Activated B cell treated with CpG ODN at 0.5 μM for 24 hours (primary cell): ENCODE measurements at regions not wholly inside any gene's neighbourhood (a gene's known extent, or its start where the extent isn't known, plus 50 kb on each side); places are given as distances from the start of the nearest gene placed in this dataset.

ENCODE experiments used
- ATAC-seq: fragments of 200-7000 bp; cut with Tn5 transposase; one replicate; pipeline ENCODE4 v1.10.0; 2021; ENCODE audit warnings: low read depth, mild to moderate bottlenecking, moderate library complexity
- CTCF ChIA-PET: fragments of 350-600 bp; sonication (Branson Sonifier 250); formaldehyde crosslinking; loops from one replicate; lab custom pipeline; 2021; ENCODE audit warnings: antibody characterized with exemption; lab: Charles Lee
- POLR2A ChIA-PET: fragments of 350-600 bp; sonication (Branson Sonifier 250); formaldehyde crosslinking; loops from one replicate; lab custom pipeline; 2021; ENCODE audit warnings: antibody characterized with exemption; lab: Charles Lee
- DNase-seq: peaks from one replicate; pipeline ENCODE4 v3.0.0; 2022
- H3K27ac Mint-ChIP-seq: one replicate; pipeline ENCODE4 v1.8.0; 2020; ENCODE audit warnings: mixed read lengths
- H3K27me3 Mint-ChIP-seq: one replicate; pipeline ENCODE4 v1.8.0; 2021; ENCODE audit warnings: mixed read lengths
- H3K36me3 Mint-ChIP-seq: one replicate; pipeline ENCODE4 v1.8.0; 2021; ENCODE audit warnings: low read depth, mixed read lengths
- H3K4me1 Mint-ChIP-seq: one replicate; pipeline ENCODE4 v1.8.0; 2021; ENCODE audit warnings: mixed read lengths
- H3K4me3 Mint-ChIP-seq: one replicate; pipeline ENCODE4 v1.8.0; 2020; ENCODE audit warnings: mild to moderate bottlenecking, mixed read lengths
- H3K9me3 Mint-ChIP-seq: one replicate; pipeline ENCODE4 v1.8.0; 2020; ENCODE audit warnings: mixed read lengths
- intact Hi-C: fragments of 100-400 bp; cut with micrococcal nuclease; formaldehyde crosslinking; loops from one replicate; pipeline ENCODE4 v1.15.1; 2024
- TF ChIP-seq, protein P1 (sequence below): fragments of 200-600 bp; IDR thresholded peaks from one replicate; pipeline ENCODE4 v1.8.0; 2022; ENCODE audit warnings: antibody characterized with exemption, mild to moderate bottlenecking

DNA sequence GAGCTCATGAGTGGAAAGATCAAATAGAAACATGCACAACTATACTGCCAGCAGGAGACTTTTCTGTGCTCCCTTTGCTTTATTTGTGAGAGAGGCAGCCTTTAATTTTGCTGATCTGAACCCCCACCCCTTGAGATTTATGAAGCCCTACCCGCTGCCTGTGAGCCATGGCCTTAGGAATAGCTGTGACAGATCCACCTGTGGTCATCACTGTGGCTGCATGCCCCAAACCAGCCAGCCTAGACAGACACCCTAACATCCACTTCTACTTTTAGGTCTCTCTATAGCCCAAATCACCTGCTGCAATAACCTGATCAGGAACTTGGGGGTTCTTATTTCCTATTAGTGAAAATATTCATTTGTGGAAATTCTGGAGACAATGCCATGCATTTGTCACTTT lies 196.2 kb downstream of the C1orf94 start:
- no peak for DNase-seq
- Mint-ChIP-seq H3K9me3 (no peaks in the 10 kb centered on the region), H3K27ac (no peak overlapping the region), H3K36me3 (no peaks in the 10 kb centered on the region), H3K4me3 (no peak overlapping the region), H3K4me1 (no peaks in the 10 kb centered on the region), H3K27me3 (peaks cover 8% of the 10 kb centered on the region)
- TF ChIP-seq, protein P1, sequence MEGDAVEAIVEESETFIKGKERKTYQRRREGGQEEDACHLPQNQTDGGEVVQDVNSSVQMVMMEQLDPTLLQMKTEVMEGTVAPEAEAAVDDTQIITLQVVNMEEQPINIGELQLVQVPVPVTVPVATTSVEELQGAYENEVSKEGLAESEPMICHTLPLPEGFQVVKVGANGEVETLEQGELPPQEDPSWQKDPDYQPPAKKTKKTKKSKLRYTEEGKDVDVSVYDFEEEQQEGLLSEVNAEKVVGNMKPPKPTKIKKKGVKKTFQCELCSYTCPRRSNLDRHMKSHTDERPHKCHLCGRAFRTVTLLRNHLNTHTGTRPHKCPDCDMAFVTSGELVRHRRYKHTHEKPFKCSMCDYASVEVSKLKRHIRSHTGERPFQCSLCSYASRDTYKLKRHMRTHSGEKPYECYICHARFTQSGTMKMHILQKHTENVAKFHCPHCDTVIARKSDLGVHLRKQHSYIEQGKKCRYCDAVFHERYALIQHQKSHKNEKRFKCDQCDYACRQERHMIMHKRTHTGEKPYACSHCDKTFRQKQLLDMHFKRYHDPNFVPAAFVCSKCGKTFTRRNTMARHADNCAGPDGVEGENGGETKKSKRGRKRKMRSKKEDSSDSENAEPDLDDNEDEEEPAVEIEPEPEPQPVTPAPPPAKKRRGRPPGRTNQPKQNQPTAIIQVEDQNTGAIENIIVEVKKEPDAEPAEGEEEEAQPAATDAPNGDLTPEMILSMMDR: no peak
- ATAC-seq: no peak
- ChIA-PET POLR2A (no interaction called here), CTCF (no interaction called here)
- intact Hi-C loops: no loop called here

DNA sequence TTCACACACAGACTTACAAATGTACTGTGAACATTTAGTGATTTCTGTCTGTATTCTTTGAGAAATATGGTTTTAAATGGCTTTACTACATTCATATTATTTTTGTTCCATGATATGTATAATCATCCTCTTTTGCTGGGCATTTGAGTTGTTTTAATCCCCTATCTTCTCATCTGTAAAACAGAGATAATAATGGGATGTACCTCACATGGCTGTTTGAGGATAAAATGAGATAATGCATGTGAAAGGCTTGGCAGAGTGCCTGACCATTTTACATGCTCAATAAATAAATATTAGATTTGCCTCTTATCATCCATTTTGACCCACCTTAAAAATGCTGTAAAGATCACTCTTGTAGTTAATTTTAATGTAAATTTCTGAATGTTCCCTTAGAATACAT lies 197.2 kb downstream of the C1orf94 start:
- Mint-ChIP-seq H3K36me3 (no peaks in the 10 kb centered on the region), H3K4me3 (no peak overlapping the region), H3K27ac (no peak overlapping the region), H3K27me3 (peaks cover 12% of the 10 kb centered on the region), H3K4me1 (no peaks in the 10 kb centered on the region), H3K9me3 (no peaks in the 10 kb centered on the region)
- DNase-seq (no peak), ATAC-seq (no peak)
- CTCF ChIA-PET: no interaction called here
- TF ChIP-seq, protein P1: no peak
- POLR2A ChIA-PET: no interaction called here
- intact Hi-C loops: no loop called here

DNA sequence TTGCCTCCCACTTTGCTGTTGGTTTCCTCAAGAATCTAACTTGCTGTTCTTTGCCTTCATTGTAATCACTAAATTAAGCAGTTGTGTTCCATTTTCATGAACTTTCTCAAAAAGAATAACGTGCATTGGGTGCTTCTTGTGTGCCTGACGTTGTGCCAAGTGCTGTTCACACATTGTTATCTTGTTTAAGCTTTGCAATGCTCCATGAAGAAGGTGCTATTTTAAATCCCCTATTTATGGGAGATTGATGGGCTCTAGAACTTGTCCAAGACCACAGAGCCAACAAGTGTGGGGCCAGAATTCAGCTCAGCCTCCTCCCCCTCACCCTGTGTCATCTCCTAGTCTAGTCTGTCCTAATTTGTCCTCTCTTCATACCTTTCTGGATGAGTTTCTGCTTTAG lies 199.8 kb downstream of the C1orf94 start:
- ATAC-seq: no peak
- no peaks in the 10 kb centered on the region for H3K4me1 Mint-ChIP-seq
- POLR2A ChIA-PET: no interaction called here
- peaks cover 22% of the 10 kb centered on the region for H3K27me3 Mint-ChIP-seq
- intact Hi-C loops: no loop called here
- no peak overlapping the region for H3K4me3 Mint-ChIP-seq
- no peak overlapping the region for H3K27ac Mint-ChIP-seq
- CTCF ChIA-PET: no interaction called here
- H3K9me3 Mint-ChIP-seq: no peaks in the 10 kb centered on the region
- TF ChIP-seq, protein P1: no peak
- no peak for DNase-seq
- no peaks in the 10 kb centered on the region for H3K36me3 Mint-ChIP-seq

DNA sequence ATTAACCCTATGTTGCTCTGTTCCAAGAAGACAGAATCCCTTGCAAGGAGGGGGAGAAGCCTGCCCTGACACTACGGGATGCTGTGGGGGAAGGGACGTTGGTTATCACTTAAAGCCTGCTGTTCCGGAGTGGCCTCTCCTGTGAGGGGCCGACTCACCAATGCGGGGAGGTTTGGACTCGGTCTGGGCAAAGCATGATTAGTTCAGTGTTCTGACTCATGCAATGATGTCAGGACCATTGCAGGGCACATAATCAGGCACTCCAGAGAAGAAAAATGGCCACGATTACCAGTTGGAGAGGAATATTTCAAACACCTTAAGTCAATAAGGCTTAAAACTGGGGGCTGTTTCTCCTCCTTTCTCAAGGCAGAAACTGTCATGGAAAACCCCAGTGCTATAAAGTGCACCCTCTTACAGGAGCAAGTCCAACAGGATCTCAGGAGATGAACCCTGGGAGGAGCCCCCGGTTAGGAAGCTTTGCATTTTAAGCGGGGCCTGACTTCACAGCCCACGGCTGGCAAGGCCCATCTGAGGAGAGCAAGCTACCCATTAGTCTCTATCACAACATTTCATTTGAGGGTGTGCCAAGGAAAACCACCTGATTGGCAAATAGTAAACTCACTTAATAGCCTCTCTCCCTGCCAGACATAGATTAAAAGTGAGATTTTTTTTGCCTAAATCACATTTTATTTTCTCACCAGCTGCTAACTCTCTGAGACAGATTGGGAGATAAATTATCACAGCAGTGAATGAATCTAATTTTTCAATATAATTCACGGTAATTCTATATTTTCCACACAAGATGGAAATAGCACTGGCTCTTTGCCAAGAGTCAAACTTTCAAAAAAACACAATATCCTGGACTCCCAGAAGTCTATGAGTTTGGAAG lies 202.5 kb downstream of the C1orf94 start:
- CTCF ChIA-PET: no interaction called here
- TF ChIP-seq, protein P1: no peak
- intact Hi-C loops: no loop called here
- H3K4me1 Mint-ChIP-seq: no peaks in the 10 kb centered on the region
- no peak for DNase-seq
- peaks cover 22% of the 10 kb centered on the region for H3K27me3 Mint-ChIP-seq
- no peak for ATAC-seq
- no peaks in the 10 kb centered on the region for H3K9me3 Mint-ChIP-seq
- POLR2A ChIA-PET: no interaction called here
- no peaks in the 10 kb centered on the region for H3K36me3 Mint-ChIP-seq
- H3K27ac Mint-ChIP-seq: no peak overlapping the region
- H3K4me3 Mint-ChIP-seq: no peak overlapping the region

DNA sequence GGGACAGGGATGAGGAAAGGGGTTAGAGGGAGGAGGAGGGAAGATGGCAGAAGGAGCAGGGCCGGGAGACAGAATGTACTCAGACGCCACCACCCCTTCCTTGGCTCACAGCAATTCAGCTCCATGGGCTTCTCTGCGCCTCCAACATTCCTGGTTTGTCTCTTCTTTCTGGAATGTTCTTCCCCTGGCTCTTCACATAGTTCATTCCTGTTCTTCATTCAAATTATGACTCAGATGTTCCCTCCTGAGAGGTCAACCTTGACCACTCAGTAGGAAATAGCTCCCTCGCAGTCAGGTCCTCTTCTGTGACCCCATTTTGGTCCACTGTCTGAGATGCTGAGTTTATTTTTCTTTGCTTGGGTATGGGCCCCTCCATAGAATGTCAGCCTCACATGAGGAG lies 203.2 kb downstream of the C1orf94 start:
- intact Hi-C loops: no loop called here
- DNase-seq: no peak
- peaks cover 26% of the 10 kb centered on the region for H3K27me3 Mint-ChIP-seq
- H3K4me1 Mint-ChIP-seq: no peaks in the 10 kb centered on the region
- no peaks in the 10 kb centered on the region for H3K36me3 Mint-ChIP-seq
- H3K9me3 Mint-ChIP-seq: no peaks in the 10 kb centered on the region
- POLR2A ChIA-PET: no interaction called here
- CTCF ChIA-PET: no interaction called here
- TF ChIP-seq, protein P1: no peak
- no peak overlapping the region for H3K4me3 Mint-ChIP-seq
- H3K27ac Mint-ChIP-seq: no peak overlapping the region
- ATAC-seq: no peak
